Raji (cell line): ENCODE measurements at regions not wholly inside any gene's neighbourhood (a gene's known extent, or its start where the extent isn't known, plus 50 kb on each side); places are given as distances from the start of the nearest gene placed in this dataset.

Experiments used
- POLR2A ChIP-seq: IDR thresholded peaks from 2 replicates; pipeline ENCODE4 v1.6.1; 2011; ENCODE audit warnings: low read depth, low read length, control low read depth; ENCODE audit not compliant: insufficient read depth

DNA sequence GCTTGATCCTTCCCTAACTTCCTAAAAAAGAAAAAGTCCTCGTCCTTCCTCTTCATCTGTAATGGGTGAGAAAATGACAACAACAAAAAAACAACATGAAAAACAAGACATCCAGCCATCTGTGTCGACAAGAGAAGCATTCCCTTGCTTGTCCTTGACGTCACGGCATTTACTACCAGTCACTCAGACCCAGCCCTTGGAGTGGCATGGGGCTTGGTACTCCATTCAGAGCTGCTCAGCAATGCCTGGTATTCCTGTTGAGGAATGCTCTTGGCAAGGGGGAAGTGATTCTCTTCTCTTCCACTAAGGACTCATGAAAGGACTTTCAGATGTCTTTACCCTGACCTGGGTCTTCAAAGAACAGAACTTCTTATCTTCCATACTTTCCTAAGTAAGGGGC, 339.7 kb upstream of the RASGRP1 start:
- TF ChIP-seq POLR2A, result no peak

DNA sequence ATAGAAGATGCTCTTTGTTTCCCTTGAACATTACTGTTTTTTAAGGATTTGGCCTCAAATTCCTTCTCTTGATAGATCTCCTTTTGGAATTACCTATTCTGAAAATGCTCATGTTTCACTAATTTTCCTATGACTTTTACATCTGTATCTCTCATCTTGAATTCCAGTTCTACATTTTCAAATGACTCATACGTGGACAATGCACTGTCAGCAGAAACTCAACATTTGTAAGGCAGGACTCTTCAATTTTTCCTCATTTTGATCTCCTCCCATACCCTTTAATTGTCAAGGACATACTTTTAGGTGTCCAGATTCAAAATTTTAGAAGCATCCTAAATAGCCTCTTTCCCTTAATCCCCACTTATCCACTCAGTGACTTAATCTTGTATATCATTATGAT, 341.0 kb upstream of the RASGRP1 start:
- no peak for TF ChIP-seq POLR2A

DNA sequence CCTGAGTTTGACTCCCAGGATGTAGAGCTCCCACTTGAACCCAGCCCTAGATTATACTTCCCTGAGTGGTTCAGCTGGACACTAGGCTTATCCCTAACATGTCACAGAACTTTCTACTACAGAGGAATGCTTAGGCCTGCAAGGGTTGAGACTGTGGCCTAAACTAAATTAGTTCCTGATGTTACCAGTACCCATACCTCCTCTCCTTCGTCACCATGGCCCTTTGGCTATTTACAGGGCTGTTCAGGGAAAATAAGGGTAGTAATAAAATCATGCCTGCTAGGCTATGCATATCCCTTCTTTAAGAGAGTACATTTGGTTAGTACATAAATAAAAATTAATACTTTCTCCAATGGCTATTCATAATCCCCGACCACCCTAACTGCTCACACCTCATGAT, 356.4 kb upstream of the RASGRP1 start:
- TF ChIP-seq POLR2A, result no peak

DNA sequence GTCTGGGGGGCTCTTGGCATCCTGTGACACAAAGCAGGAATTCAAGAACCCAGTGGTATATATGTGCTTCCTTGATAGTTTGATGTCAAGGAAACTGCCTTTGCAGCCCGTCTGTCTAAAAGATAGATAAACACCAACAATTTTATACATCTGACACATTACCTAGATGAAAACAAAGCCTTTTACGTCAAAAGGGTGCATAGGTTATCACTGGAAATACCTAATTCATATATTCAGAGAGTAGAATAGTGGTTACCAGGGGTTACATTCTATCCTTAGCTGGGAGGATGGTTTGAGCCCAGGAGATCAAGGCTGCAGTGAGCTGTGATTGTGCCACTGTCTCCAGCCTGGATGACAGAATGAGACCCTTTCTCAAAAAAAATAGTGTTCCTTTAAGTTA, 356.9 kb upstream of the RASGRP1 start:
- TF ChIP-seq POLR2A, result no peak

DNA sequence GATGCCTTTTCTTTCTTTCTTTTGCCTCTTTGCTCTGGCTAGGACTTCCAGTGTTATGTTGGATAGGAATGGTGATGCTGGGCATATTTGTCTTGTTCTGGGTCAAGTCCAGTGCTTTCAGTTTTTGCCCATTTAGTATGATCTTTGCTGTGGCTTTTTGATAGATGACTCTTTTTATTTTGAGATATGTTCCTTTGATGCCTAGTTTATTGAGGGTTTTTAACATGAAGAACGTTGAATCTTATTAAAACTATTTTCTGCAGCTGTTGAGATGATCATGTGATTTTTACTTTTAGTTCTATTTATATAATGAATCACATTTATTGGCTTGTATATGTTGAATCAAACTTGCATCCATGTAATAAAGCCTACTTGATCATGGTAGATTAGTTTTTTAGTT, 363.8 kb upstream of the RASGRP1 start:
- no peak for TF ChIP-seq POLR2A

DNA sequence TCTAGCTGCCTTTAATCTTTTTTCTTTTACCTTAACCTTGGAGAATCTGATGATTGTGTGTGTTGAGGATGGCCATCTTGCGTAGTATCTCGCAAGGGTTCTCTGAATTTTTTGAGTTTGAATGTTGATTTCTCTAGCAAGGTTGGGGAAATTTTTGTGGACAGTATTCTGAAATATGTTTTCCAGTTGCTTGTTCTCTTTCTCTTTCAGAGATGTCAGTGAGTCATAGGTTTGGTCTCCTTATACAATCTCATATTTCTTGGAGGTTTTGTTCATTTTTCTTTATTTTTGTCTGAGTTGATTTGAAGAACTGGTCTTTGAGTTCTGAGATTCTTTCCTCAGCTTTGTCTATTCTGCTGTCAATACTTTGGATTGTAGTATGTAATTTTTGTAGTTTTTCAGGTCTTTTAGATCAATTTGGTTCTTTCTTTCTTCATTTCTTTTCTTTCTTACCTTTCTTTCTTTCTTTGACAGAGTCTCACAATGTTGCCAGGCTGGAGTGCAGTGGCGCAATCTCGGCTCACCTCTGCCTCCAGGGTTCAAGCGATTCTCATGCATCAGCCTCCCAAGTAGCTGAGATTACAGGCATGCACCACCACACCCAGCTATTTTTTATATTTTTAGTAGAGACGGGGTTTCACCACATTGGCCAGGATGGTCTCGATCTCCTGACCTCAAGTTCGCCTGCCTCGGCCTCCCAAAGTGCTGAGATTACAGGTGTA, 366.4 kb upstream of the RASGRP1 start:
- TF ChIP-seq POLR2A, result no peak

DNA sequence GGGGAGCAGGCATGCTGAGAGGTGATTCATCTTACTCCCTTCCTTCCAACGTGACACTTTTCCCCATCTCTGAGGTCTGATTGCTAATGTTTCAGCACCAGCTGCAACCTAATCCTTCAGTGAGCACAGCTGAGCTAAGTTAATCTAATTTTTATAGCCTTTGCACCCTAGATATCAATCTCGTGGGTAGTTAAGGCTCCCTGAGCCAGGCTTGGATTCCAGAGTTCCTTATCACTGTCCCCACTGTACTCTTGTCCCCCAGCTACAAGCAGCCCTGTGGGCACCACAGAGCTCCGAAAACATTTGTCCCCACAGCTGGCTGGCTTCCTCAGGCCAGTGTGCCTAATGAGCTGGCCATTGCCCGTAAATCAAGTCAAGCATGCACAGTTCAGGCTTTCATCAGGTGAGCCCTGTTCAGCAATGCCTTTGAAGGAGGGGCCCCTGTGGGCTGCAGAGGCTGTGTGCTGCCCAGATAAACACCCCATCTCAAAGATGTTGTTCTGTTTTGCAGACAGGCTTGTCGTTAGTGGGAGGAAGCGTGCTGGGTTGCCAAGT, 376.9 kb upstream of the RASGRP1 start:
- no peak for TF ChIP-seq POLR2A

DNA sequence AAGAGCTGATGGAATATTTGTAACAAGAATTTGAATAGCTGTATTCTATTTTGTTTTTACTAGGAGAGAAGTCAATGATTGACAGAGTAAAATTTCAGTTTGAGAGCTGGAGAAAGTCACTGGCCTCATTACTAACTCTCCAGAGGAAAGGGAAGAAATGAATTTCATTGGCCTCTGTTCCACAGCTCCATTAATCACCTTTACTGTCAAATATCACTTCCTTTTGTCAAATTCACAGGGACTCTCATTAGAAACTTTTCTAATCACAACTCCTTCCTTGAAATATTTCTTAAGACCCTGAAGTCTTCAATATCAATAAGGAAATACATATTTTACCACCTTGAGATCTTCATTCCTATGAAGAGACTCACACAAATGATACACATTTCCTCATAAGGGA, 379.9 kb upstream of the RASGRP1 start:
- TF ChIP-seq POLR2A, result no peak

DNA sequence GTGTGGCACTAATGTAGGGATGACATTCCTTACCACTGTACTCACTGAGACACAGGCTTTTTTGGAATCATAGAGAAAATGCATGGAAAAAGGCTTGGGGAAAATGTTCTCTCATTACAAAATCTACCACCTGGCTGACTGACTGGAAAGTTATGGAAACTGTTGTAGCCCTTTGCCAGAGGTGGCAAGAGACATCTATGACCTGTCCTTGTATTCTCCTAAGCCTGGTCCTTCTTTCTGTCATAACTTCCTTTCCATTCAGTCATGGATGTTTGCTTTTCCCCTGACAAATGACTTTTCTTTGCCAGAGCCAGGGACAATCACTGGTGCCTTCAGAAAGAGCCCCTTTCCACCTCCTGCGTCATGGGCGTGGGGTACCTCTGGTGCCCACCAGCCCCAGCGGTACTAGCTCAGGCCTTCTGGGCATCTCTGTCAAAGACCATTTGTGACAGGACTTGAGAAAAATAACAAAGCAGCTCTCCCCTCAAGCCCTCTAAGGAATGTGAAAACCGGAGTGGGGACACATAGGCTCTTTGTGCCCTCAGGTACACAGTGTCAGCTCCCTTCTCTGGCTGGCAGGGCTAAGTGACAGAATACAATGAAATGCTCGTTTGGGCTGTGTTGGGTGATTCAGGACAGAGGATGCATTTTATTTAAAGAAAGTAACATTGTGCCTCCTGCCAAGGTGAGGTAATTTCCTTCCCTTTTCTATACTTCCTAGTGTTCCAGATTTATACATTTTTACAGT, 381.1 kb upstream of the RASGRP1 start:
- no peak for TF ChIP-seq POLR2A

DNA sequence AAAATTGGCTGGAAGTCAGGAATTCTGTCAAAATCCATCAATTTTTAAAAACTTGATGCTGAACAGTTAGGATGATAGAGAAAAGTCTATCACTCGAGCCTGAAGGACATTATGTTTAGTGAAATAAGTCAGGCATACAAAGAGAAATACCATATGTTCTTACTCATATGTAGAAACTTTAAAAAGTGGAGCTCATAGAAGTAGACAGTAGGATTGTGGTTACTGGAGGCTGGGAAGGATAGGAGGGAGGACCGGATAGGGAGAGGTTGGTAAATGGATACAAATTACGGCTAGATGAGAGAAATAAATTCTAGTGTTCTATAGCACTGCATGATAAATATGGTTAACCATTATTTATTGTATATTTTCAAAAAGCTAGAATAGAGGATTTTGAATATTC, 389.5 kb upstream of the RASGRP1 start:
- TF ChIP-seq POLR2A, result no peak

DNA sequence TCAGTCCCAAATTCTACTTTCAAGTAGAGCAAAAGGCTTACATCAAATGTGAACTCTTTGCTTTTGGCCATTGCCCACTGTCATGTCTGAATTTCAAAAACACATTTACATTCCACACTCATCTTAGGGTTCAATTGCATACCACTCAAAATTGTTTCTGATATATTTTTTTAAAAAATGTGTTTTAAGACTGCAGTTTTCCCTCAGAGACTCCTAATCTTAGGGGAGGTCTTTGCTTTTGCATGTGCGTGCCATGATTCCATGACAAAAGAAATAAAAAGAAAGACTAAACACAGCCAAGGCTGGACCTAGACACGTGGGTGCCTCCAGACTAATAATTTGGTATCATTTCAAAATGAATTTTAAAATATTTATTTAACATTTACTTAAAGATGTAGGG, 396.8 kb upstream of the RASGRP1 start:
- TF ChIP-seq POLR2A, result no peak

DNA sequence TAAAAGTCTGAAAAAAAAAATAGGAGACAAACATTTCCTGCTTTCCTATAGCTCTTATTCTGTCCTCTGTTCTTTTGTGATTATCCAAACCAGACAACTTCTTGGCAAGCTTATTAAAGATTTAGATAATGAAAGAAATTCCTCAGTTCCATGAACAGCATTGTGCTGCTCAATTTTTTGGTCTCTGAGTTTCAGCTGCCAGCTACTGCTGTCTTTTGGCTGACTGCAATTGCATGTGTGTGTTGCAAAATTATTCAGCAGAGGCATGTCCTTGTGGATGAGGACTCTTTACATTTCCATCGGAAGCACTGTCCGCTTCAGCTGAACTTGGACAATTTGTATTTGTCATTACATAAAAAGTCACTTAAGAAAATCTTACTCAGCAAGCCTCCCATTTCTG, 397.3 kb upstream of the RASGRP1 start:
- TF ChIP-seq POLR2A, result no peak

DNA sequence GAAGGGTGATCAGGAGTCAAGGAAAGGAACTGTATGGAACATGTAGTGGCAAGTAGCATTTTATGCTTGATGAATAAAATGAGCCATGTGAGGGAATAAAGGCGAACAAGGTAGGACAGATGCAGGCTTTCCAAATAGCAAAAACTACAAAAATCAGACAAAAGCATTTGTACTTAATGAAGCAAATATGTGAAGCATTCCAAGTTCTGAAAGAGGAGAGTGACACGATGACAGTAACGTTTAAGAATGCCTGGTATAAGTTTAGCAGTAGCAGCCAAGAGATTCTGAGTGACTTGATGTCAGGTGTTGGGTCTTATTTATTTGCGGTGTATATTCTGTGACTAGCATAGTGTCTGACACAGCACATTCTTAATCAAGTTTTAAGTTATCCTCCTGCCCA, 408.2 kb upstream of the RASGRP1 start:
- TF ChIP-seq POLR2A, result no peak

DNA sequence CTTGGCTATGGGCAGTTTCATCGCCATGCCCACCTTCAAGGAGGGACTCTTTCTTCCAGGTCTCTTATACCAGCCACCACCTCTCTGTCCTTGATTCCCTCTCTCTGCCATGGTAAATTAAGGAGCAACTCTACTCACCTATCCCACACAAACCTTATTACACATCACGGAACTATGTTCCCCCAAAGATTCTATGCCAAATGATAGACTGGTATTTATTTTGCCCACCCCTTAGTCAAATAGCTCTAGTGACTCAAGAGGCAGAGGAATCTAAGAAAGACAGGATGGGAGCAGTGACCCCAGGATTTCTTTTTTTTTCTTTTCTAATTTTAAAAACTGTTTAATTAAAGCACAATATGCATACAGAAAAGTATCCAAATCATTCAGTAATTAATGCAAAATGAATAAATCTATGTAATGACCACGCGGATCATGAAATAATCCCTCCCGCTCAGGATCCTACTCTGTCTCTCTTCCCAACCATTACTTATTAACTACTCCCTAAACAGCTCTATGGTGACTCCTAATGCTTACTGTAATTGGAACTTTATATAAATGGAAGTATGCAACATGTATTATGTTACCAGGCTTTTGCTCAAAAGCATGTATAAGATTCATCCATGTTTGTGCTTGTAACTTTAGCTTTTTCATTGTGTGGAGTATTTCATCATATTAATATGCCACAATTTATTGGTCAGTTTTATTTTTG, 410.8 kb upstream of the RASGRP1 start:
- TF ChIP-seq POLR2A, result no peak

DNA sequence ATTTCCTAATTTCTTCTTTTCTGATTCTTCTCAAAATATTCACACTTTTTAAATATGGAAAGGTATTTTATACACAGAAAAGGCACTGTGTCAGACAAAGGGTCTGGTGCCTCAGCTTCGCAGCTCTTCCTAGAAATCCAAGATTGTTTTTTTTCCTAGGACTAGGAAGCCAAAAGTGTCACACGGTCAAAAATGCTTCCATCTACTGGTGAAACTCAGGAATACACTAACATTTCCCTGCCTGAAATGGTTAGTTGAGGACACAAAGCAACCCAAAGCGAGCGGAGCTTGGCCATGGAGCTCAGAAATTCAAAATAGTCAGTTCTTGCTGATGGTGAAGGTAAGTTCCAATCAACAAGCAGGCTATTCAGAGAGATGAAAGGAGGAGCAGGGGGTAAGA, 426.5 kb upstream of the RASGRP1 start:
- no peak for TF ChIP-seq POLR2A

DNA sequence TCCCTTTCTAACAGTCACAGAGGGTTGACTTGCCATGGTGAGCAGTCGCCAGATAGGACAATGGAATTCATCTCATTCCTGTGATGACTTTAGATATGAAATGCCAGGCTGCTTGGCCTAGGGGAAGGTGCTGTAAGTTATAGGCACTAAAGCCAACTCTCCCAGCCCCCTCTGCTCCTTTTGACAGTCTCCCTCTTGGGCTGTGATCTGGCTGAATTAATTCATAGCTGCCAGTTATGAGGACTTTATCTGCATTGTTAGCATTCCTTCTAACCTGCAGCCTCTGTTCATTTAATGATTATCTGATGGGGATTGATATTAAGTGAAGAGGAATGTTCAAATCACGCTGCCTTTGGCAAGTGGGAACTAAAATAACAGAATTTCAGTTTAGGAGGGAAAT, 427.1 kb upstream of the RASGRP1 start:
- TF ChIP-seq POLR2A, result no peak

DNA sequence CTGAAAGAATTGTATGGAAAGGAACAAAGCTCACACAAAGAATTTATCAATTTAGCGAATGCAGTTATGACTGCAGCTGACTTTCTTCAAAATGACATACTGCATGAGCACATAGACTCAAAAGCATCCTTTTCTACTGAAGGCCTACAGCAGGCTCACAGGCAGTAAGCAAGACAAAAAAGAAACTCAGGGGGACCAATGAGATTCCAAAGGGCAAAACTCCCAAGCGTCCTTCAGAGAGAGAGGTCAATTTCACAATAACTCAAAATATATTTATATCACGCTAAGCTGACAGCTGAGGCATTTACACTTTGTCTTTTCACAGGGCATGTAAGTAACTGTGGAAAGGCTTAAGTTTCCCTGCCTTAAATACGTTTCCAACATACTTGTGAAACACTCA, 427.9 kb upstream of the RASGRP1 start:
- no peak for TF ChIP-seq POLR2A

DNA sequence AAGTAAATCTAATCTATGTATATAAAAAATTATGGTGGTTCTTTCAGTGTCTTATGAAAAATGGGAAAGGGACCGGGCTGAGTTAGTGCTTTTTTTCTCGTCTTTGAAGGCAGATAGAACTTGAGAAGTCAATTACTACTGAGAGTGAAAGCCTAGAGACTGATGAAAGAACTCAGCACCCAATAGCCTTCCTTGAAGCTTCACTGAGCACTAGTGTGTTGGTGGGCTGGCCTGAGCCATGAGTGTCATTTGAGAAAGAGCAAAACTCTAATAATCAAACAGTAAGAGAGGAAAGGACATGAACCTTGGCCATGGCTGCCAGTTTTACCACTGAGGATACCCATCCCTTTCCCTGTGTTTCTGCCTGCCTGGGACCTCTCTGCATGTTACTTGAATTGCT, 428.3 kb upstream of the RASGRP1 start:
- TF ChIP-seq POLR2A, result no peak
